ENCODE measurements at regions not wholly inside any gene's neighbourhood (a gene's known extent, or its start where the extent isn't known, plus 50 kb on each side); places are given as distances from the start of the nearest gene placed in this dataset.

GRCh38 chr9:135277219-135278201, 190.0 kb downstream of the OLFM1 start:
- no peak overlapping the region for H3K4me2 ChIP-seq (ENCODE audit: insufficient read depth, low read length)
- H3K36me3 ChIP-seq (ENCODE audit: control insufficient read depth, insufficient read depth, low read length), result no peaks in the 10 kb centered on the region
- WGBS (ENCODE audit: insufficient coverage, low coverage, missing lambda C conversion rate), result under 1% methylated on average over 27 of the region's 30 CpGs
- FAIRE-seq (no peak), DNase-seq (ENCODE audit: extremely low read depth in 1 of 4, low spot score in 3 of 4) (no peak), ATAC-seq (no peak)
- CTCF ChIA-PET (ENCODE audit: low intra/inter-chr PET ratio), result no interaction called here
- BruUV-seq (replicated peaks), result no TSS peak
- H3K4me1 ChIP-seq (replicated peaks in 1 of 2; ENCODE audit: control insufficient read depth in 2 of 2, insufficient read depth in 2 of 2, low read length in 2 of 2), result no peaks in the 10 kb centered on the region
- H3K27ac ChIP-seq (ENCODE audit: extremely low read depth, low read depth, low read length), result no peak overlapping the region
- no peak overlapping the region for H3K4me3 ChIP-seq
- H3K9me1 ChIP-seq (ENCODE audit: control insufficient read depth, insufficient read depth, low read length), result no peaks in the 10 kb centered on the region
- no peak overlapping the region for H2AFZ ChIP-seq (ENCODE audit: low read depth, low read length)
- H3K79me2 ChIP-seq (ENCODE audit: control insufficient read depth, insufficient read depth, low read length), result no peaks in the 10 kb centered on the region
- intact Hi-C loops (cut with micrococcal nuclease), result no loop called here
- H4K20me1 ChIP-seq (replicated peaks; ENCODE audit: control insufficient read depth, insufficient read depth, low read length), result no peaks in the 10 kb centered on the region; the same call in 1 of the 2 replicates
- in situ Hi-C loops (cut with MboI), result no loop called here
- POLR2A ChIA-PET, result interaction anchor here (0.6 kb wide), 1 partner anchor 164 kb away, joined by 3 read pairs; no protein-coding TSS in a partner anchor
- H3K27me3 ChIP-seq (ENCODE audit: control insufficient read depth in 2 of 2, insufficient read depth in 2 of 2, low read length in 2 of 2), result peaks cover 6 to 75% of the 10 kb centered on the region in 2 experiments; a peak in 4 of 5 replicates
- 0 out of 4 replicates have a peak overlapping the region, but pooled peaks of 1 of the 2 experiments have one; percentile 13 for H3K9ac ChIP-seq (ENCODE audit: insufficient read depth in 1 of 2, low read depth in 2 of 2, low read length in 2 of 2)
- H3K9me3 ChIP-seq (replicated peaks; ENCODE audit: control insufficient read depth, insufficient read depth, low read depth, low read length), result no peaks in the 10 kb centered on the region
- no peak for TF ChIP-seq ZEB2 (IDR thresholded peaks at IDR 0.05)
- no peak for TF ChIP-seq ZNF668 (CRISPR knock-in tag; IDR thresholded peaks at IDR 0.05)
- TF ChIP-seq FOXA1 (IDR thresholded peaks at IDR 0.05; ENCODE audit: borderline replicate concordance), result no peak
- no peak for TF ChIP-seq ZNF124 (CRISPR knock-in tag; IDR thresholded peaks at IDR 0.05)
- TF ChIP-seq TEAD4 (IDR thresholded peaks at IDR 0.05; ENCODE audit: low read length), result no peak
- TF ChIP-seq TEAD4 (CRISPR knock-in tag; IDR thresholded peaks at IDR 0.05; ENCODE audit: borderline replicate concordance), result no peak
- no peak for TF ChIP-seq NCOA2 (IDR thresholded peaks at IDR 0.05; ENCODE audit: partially characterized antibody in 2 of 2)
- TF ChIP-seq SAFB (IDR thresholded peaks at IDR 0.05; ENCODE audit: borderline replicate concordance, low read depth, low read length), result no peak
- no peak for TF ChIP-seq ELF2 (CRISPR knock-in tag; IDR thresholded peaks at IDR 0.05)
- no peak for TF ChIP-seq DNMT1 (IDR thresholded peaks at IDR 0.05)
- no peak for TF ChIP-seq TFE3 (CRISPR knock-in tag; IDR thresholded peaks at IDR 0.05)
- TF ChIP-seq POLR2H (tag; IDR thresholded peaks at IDR 0.05; ENCODE audit: low read depth), result no peak
- no peak for TF ChIP-seq KHSRP (IDR thresholded peaks at IDR 0.05)
- no peak for TF ChIP-seq ZNF511 (CRISPR knock-in tag; IDR thresholded peaks at IDR 0.05)
- no peak for TF ChIP-seq ZKSCAN1 (IDR thresholded peaks at IDR 0.05; ENCODE audit: low read depth, low read length)
- no peak for TF ChIP-seq ARNT (IDR thresholded peaks at IDR 0.05)
- no peak for TF ChIP-seq RCOR1 (IDR thresholded peaks at IDR 0.05; ENCODE audit: borderline replicate concordance in 1 of 2, low read depth in 2 of 2, low read length in 2 of 2)
- no peak for TF ChIP-seq SAP30 (IDR thresholded peaks at IDR 0.05; ENCODE audit: borderline replicate concordance, insufficient read depth, low read depth, low read length, poor library complexity, severe bottlenecking)

Measured in K562 (cell line).